NOMO-1 (cell line): ENCODE measurements at regions not wholly inside any gene's neighbourhood (a gene's known extent, or its start where the extent isn't known, plus 50 kb on each side); places are given as distances from the start of the nearest gene placed in this dataset.
A peak's percentile ranks its signal among the peaks of the same experiment; 100 is the strongest.

Experiments used
- DNase-seq, 2 experiments: peaks; one replicate each; lab custom pipeline; 2025; ENCODE audit not compliant: unreplicated experiment in 2 of 2; lab: John Stamatoyannopoulos, UW

GRCh38 chr2:20150110-20150706 is 74.7 kb downstream of the SDC1 start:
- no peak for DNase-seq

DNA sequence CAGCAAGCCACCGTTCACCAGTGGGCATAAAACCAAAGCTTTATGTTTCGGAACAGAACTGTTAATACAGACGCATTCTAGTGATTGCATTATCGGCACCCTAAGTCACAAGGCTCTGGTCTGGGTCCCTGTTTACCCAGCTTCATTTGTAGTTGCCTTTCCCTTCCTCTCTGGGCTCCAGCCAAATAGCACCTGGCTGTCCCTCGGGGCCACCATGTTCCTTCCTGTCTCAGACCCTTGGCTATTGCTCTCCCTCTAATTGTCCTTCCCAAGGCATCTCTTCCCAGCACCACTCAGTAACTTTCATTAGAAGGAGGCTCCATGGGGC is 75.3 kb downstream of the SDC1 start:
- no peak for DNase-seq

DNA sequence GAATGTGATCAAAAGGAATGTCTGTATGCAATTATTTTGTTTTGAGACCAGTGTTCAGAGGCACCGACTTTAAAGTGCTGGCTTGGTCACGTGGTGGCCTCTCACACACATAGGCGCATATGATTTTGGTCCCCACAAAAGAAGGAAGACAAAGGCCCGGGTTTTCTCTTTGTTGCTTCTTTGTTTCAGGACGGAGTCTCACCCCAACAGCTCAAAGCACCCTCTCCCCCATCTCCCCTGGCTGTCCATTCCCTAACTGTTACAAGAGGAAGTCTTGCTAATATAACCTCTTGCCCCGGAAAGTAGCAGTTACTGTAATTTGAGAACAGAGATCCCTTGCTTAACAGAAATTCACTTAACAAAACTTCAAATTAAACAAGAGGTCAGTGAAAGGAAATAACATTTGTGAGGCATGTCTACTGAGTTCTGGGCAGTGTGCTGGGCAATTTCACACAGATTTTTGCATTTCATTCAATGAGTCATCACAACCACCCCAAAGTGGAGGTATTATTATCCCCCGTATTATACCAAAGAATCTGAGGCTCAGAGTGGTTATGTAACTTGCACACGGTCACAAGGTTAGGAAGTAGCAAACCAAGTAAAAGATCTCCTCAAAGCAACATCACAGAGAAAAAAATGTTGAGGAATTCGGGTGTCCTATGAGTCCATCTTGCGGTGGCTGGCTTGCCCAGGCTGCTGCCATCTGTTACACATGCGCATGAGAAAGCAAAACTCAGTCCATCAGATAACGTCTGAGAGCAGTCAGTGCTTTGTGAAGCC is 75.8 kb downstream of the SDC1 start:
- DNase-seq: no peak

DNA sequence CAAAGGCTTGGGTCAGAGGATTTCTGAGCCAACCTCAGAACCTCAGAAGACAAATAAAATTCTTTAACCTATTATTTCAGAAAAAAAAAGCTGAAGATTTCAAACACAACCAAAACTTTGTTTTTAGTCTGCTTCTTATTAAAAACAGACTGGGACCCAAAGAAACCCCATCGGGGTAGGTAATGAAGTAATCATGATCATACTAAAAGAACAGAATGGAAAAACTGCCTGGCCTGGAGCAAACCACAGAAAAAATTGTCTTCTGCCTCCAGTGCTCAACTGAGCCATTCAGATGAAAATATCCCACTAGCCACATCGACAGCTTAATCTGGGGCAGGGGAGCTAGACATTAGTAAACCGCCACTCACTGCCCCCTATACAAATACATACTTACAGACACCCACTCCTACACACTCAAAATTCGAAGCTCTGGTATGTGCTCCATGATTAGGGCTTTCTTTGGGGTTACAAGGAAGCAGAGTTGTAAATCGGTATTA is 76.5 kb downstream of the SDC1 start:
- no peak for DNase-seq

- DNase-seq: no peak
These were observed 77.6 kb downstream of the SDC1 start for GRCh38 chr2:20147351-20147750.

DNA sequence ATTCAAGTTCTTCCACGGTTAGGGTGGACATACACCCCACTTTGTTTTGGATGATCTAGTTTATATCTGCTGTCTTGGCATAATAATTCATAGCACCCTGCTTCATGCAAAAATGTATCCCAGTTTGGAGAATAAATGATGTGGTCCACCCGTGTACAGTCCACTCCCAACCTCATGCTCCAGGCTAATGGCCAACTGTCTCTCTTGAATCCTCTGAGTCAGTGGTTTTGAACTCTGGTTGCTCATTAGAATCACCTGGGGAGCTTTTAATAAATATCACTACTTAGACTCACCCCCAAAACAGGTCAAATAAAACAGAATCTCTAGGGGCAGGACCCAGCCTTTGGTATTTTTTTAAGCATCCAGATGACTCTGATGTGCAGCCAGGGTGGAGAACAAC is 78.5 kb downstream of the SDC1 start:
- no peak for DNase-seq

- no peak for DNase-seq
These were observed 79.3 kb downstream of the SDC1 start for GRCh38 chr2:20145497-20146193.

DNA sequence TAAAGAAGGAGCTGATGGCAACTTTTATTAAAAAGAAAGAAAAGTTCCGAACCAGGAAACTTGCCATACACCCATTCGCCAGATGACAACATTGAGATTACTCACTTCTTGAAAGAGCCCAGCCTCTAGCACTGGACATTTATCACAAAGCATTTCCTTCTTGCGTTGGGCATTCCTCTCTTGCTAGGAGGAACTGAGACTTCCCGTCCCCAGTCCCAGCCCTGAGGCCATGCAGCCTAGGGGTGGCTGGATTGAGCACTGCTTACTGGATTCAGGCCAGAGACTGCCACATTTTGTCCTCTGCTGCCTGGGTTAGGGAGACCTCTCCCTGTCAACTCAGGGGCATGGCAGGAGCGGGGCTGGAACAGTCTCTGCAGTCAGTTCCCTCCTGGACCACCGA is 80.1 kb downstream of the SDC1 start:
- no peak for DNase-seq

- no peak for DNase-seq
These were observed 80.7 kb downstream of the SDC1 start for GRCh38 chr2:20144196-20144595.

- no peak for DNase-seq
These were observed 81.7 kb downstream of the SDC1 start for GRCh38 chr2:20143263-20143662.

- no peak for DNase-seq
These were observed 83.1 kb downstream of the SDC1 start for GRCh38 chr2:20141806-20142205.

DNA sequence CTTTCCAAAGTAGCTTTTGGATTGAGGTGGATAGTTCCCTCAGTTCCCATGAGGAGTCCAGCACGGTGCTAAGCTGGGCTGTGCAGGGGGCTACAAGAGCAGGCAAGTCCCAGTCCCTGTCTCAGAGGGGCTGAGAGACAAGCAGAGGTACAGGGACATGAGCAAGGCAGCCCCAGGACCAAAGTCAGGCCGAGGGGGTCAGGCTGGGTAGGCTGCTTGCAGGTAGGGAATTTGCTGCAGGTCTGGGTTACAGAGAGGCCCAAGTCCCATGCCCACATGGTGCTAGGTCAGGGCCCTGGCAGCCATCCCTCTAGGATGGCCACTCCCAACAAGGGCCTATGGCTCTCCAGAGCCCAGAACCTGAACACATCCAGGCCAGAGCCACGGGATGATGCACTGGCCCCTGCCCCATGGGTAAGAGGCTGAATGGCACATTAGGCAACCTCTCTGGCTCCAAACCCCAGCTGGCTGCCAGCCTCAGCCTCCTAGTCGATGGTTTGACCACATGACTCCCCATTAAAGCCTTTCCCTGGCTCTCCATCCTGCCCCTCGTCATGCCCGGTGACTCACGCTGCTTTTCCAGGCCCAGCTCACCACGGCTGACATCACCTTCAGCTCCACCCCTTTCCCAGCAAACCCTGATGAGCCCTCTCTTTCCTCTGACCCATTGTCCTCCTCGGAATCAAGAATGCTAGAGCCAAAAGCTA is 83.7 kb downstream of the SDC1 start:
- no peak for DNase-seq

- no peak for DNase-seq
These were observed 84.4 kb downstream of the SDC1 start for GRCh38 chr2:20140321-20141055.

GRCh38 chr2:20139407-20140172 is 85.3 kb downstream of the SDC1 start:
- no peak for DNase-seq

- DNase-seq: no peak
These were observed 86.2 kb downstream of the SDC1 start for GRCh38 chr2:20138696-20139095.

DNA sequence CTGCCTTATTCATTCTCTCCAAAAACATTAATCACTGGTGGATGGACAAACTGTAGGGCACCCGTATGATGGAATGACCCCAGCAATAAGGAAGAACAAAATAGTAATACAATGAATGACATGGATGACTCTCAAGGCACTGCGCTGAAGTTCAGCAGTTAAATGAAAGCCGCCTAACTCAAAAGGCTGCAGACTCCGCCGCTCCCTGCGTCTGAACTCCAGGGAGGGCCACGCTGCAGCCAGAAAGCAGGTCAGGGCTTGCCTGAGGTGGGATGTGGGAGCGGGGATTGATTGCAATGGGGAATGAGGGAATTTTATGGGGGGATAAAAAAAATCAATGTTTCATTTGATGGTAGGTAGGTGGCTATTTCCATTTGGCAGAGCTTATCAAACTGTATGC is 86.5 kb upstream of the LAPTM4A start:
- DNase-seq: no peak

GRCh38 chr2:20137131-20137571 is 85.7 kb upstream of the LAPTM4A start:
- no peak for DNase-seq

- DNase-seq: no peak
These were observed 84.7 kb upstream of the LAPTM4A start for GRCh38 chr2:20136149-20136548.

DNA sequence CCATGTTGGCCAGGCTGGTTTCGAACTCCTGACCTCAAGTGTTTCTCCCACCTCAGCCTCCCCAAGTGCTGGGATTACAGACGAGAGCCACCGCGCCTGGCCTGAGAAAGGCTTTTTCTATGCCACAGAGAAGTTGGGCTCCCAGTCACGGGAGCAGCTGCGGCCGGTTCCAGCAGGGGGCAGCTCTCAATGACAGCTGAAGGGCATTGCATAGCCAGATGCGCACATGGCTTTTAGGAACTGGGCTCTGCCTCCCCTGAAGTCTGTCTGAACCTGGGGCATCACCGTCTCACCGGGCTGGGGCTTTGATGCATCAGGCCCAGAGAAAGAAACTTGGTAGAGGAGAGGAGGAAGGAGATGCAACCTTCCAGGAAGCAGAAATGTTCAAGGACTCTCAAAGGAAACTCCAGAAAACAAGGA is 84.2 kb upstream of the LAPTM4A start:
- DNase-seq: peak; percentile 27 to 49

DNA sequence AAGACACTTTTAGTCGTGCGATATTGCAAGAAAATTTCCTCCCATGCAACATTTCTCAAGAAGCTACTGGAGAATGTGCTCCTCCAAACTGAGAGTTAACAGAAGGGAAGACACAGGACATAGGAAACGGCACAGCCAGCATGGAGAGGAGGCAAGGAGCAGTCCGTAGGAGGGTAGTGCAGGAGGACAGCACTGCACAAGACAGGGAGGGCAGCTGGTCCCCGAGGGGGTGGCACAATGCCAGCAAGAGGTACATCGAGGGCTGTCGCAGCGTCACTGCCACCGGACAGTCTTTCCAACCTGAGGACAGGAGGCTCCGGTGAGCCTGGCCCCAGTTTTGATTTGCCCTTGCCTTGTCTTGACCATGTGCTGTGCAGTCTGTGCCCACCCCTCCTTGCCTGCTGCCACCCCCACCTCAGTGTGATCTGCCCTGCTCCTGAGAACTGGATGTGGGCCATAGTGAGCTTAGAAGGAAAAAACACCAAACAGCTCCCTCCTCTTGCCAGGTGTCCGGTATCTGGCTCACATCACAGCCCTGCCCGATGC is 81.6 kb upstream of the LAPTM4A start:
- DNase-seq: no peak
